HEK293T (cell line): ENCODE measurements at regions not wholly inside any gene's neighbourhood (a gene's known extent, or its start where the extent isn't known, plus 50 kb on each side); places are given as distances from the start of the nearest gene placed in this dataset.

Experiments
- BHLHE40 ChIP-seq: fragments of 450-650 bp; IDR thresholded peaks from 2 replicates; pipeline ENCODE4 v1.6.1; 2016; ENCODE audit warnings: mild to moderate bottlenecking, moderate library complexity, borderline replicate concordance
- NFRKB ChIP-seq: fragments of 450-650 bp; IDR thresholded peaks from 2 replicates; pipeline ENCODE4 v1.6.1; 2016; ENCODE audit warnings: mild to moderate bottlenecking, moderate library complexity
- SUZ12 ChIP-seq: fragments of 450-650 bp; IDR thresholded peaks from 2 replicates; pipeline ENCODE4 v1.6.1; 2016; ENCODE audit warnings: mild to moderate bottlenecking

- TF ChIP-seq SUZ12: no peak
- no peak for TF ChIP-seq NFRKB
- no peak for TF ChIP-seq BHLHE40
These were observed 536.3 kb downstream of the CDH26 start for GRCh38 chr20:60494476-60494875.
